GM12878 (cell line): ENCODE measurements at regions not wholly inside any gene's neighbourhood (a gene's known extent, or its start where the extent isn't known, plus 50 kb on each side); places are given as distances from the start of the nearest gene placed in this dataset.

Source experiments
- CTCF ChIP-seq, 3 experiments: IDR thresholded peaks in 2 of 3; conservative IDR thresholded peaks in 1 of 3; 2 replicates each; pipeline ENCODE4 v1.5.1; 2011; ENCODE audit warnings: low read depth in 3 of 3, low read length in 3 of 3, mild to moderate bottlenecking in 3 of 3, control low read depth in 2 of 3, moderate library complexity in 2 of 3, inconsistent platforms in 1 of 3, mixed read lengths in 1 of 3; ENCODE audit not compliant: control insufficient read depth in 2 of 3, insufficient read depth in 1 of 3; ENCODE audit errors: extremely low read depth in 1 of 3
- RCOR1 ChIP-seq: conservative IDR thresholded peaks from 2 replicates; pipeline ENCODE4 v1.6.1; 2012; ENCODE audit warnings: low read depth, low read length, improper control_type of control experiment
- RFX5 ChIP-seq: IDR thresholded peaks from 2 replicates; pipeline ENCODE4 v1.6.1; 2011; ENCODE audit warnings: low read depth, low read length, improper control_type of control experiment

DNA sequence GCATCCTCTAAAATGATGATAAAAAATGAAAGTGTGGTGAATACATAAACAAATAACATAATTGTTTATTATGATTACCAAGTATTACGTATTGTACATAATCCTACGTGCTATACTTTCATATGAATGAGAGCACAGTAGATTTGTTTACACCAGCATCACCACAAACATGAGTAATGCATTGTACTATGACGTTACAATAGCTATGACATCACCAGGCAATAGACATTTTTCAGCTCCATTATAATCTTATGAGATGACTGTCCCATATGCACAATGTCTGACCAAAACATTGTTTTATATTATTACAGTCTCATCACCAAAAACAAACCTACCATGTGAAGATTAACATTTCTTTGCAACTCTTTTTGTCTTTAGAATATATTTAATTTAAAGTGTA lies 225.7 kb upstream of the TENT5A start:
- TF ChIP-seq CTCF (IDR thresholded peaks at IDR 0.05 in 2 of 3, conservative IDR thresholded peaks at IDR 0.05 in 1 of 3; ENCODE audit: control insufficient read depth in 2 of 3, extremely low read depth in 1 of 3, insufficient read depth in 1 of 3, low read depth in 3 of 3, low read length in 3 of 3), result no peak
- TF ChIP-seq RCOR1, result no peak
- TF ChIP-seq RFX5, result no peak
